ENCODE measurements at regions not wholly inside any gene's neighbourhood (a gene's known extent, or its start where the extent isn't known, plus 50 kb on each side); places are given as distances from the start of the nearest gene placed in this dataset.

GRCh38 chr9:81741103-81741502, 51.8 kb upstream of the TLE1 start:
- in situ Hi-C loops (cut with HindIII; ENCODE audit: low sequenced_read_pairs), result no loop called here

GRCh38 chr9:81748091-81748490, 58.7 kb upstream of the TLE1 start:
- in situ Hi-C loops (cut with HindIII; ENCODE audit: low sequenced_read_pairs), result no loop called here

- in situ Hi-C loops (cut with HindIII; ENCODE audit: low sequenced_read_pairs), result no loop called here
These were observed 64.1 kb upstream of the TLE1 start for GRCh38 chr9:81753436-81753835.

- in situ Hi-C loops (cut with HindIII; ENCODE audit: low sequenced_read_pairs), result no loop called here
These were observed 64.9 kb upstream of the TLE1 start for GRCh38 chr9:81754245-81754644.

GRCh38 chr9:81755721-81756120, 66.4 kb upstream of the TLE1 start:
- in situ Hi-C loops (cut with HindIII; ENCODE audit: low sequenced_read_pairs), result no loop called here

GRCh38 chr9:81756561-81756960, 67.2 kb upstream of the TLE1 start:
- in situ Hi-C loops (cut with HindIII; ENCODE audit: low sequenced_read_pairs), result no loop called here

GRCh38 chr9:81758123-81758797, 68.9 kb upstream of the TLE1 start:
- in situ Hi-C loops (cut with HindIII; ENCODE audit: low sequenced_read_pairs), result no loop called here

GRCh38 chr9:81759680-81760215, 70.4 kb upstream of the TLE1 start:
- in situ Hi-C loops (cut with HindIII; ENCODE audit: low sequenced_read_pairs), result no loop called here

GRCh38 chr9:81767921-81768320, 78.6 kb upstream of the TLE1 start:
- in situ Hi-C loops (cut with HindIII; ENCODE audit: low sequenced_read_pairs), result no loop called here

- in situ Hi-C loops (cut with HindIII; ENCODE audit: low sequenced_read_pairs), result no loop called here
These were observed 82.2 kb upstream of the TLE1 start for GRCh38 chr9:81771571-81771970.

GRCh38 chr9:81772144-81772543, 82.8 kb upstream of the TLE1 start:
- in situ Hi-C loops (cut with HindIII; ENCODE audit: low sequenced_read_pairs), result no loop called here

- in situ Hi-C loops (cut with HindIII; ENCODE audit: low sequenced_read_pairs), result no loop called here
These were observed 87.0 kb upstream of the TLE1 start for GRCh38 chr9:81776390-81776789.

GRCh38 chr9:81776834-81777233, 87.5 kb upstream of the TLE1 start:
- in situ Hi-C loops (cut with HindIII; ENCODE audit: low sequenced_read_pairs), result no loop called here

GRCh38 chr9:81777482-81777881, 88.1 kb upstream of the TLE1 start:
- in situ Hi-C loops (cut with HindIII; ENCODE audit: low sequenced_read_pairs), result no loop called here

GRCh38 chr9:81782313-81782995, 93.1 kb upstream of the TLE1 start:
- in situ Hi-C loops (cut with HindIII; ENCODE audit: low sequenced_read_pairs), result loop anchor here (5.0 kb wide), 1 partner anchor 60 kb away; no protein-coding TSS in a partner anchor

GRCh38 chr9:81787747-81788632, 98.6 kb upstream of the TLE1 start:
- in situ Hi-C loops (cut with HindIII; ENCODE audit: low sequenced_read_pairs), result no loop called here

- in situ Hi-C loops (cut with HindIII; ENCODE audit: low sequenced_read_pairs), result no loop called here
These were observed 100.4 kb upstream of the TLE1 start for GRCh38 chr9:81789721-81790120.

GRCh38 chr9:81790166-81790565, 100.8 kb upstream of the TLE1 start:
- in situ Hi-C loops (cut with HindIII; ENCODE audit: low sequenced_read_pairs), result no loop called here

- in situ Hi-C loops (cut with HindIII; ENCODE audit: low sequenced_read_pairs), result no loop called here
These were observed 101.7 kb upstream of the TLE1 start for GRCh38 chr9:81791076-81791475.

- in situ Hi-C loops (cut with HindIII; ENCODE audit: low sequenced_read_pairs), result no loop called here
These were observed 109.3 kb upstream of the TLE1 start for GRCh38 chr9:81798606-81799005.

GRCh38 chr9:81801190-81801589, 111.8 kb upstream of the TLE1 start:
- in situ Hi-C loops (cut with HindIII; ENCODE audit: low sequenced_read_pairs), result no loop called here

Data from endothelial cell of hepatic sinusoid (primary cell).